Common myeloid progenitor, CD34-positive (primary cell): ENCODE measurements at regions not wholly inside any gene's neighbourhood (a gene's known extent, or its start where the extent isn't known, plus 50 kb on each side); places are given as distances from the start of the nearest gene placed in this dataset.

Experiments
- CTCF ChIA-PET: fragments of 350-600 bp; sonication (Branson Sonifier 250); formaldehyde crosslinking; loops from one replicate; lab custom pipeline; 2021; ENCODE audit warnings: antibody characterized with exemption; lab: Charles Lee
- POLR2A ChIA-PET: fragments of 350-600 bp; sonication (Branson Sonifier 250); formaldehyde crosslinking; loops from one replicate; lab custom pipeline; 2021; ENCODE audit warnings: antibody characterized with exemption; lab: Charles Lee
- DNase-seq, 3 donors: peaks; one replicate each; pipeline versions ENCODE4 v3.0.0 to v3.0.0-alpha.2; 2013
- H3K27ac ChIP-seq, 2 experiments: 1 replicate in 1 of 2; 2 replicates in 1 of 2; pipeline ENCODE4 v1.7.0; 2013; ENCODE audit warnings: inconsistent platforms in 2 of 2, low read length in 2 of 2, mild to moderate bottlenecking in 2 of 2, low read depth in 1 of 2, moderate library complexity in 1 of 2; ENCODE audit not compliant: severe bottlenecking in 2 of 2, insufficient read depth in 1 of 2, poor library complexity in 1 of 2
- H3K27me3 ChIP-seq, 5 experiments: replicated peaks in 2 of 5; 1 replicate in 3 of 5; 2 replicates in 2 of 5; pipeline versions ENCODE4 v1.6.1 to v1.7.0; 2013; ENCODE audit warnings: low read length in 4 of 5, mild to moderate bottlenecking in 2 of 5, moderate library complexity in 2 of 5, inconsistent platforms in 1 of 5; ENCODE audit not compliant: insufficient read depth in 5 of 5, control insufficient read depth in 4 of 5
- H3K36me3 ChIP-seq, 4 experiments: 1 replicate in 2 of 4; 2 replicates in 2 of 4; pipeline versions ENCODE4 v1.6.1 to v1.7.0; 2013; ENCODE audit warnings: low read length in 3 of 4, control low read depth in 1 of 4, mild to moderate bottlenecking in 1 of 4; ENCODE audit not compliant: control insufficient read depth in 4 of 4, insufficient read depth in 4 of 4
- H3K4me1 ChIP-seq, 4 experiments: 1 replicate in 3 of 4; 2 replicates in 1 of 4; pipeline versions ENCODE4 v1.6.1 to v1.7.1; 2013; ENCODE audit warnings: low read length in 3 of 4, mild to moderate bottlenecking in 3 of 4, control low read depth in 1 of 4, inconsistent platforms in 1 of 4, moderate library complexity in 1 of 4; ENCODE audit not compliant: control insufficient read depth in 4 of 4, insufficient read depth in 4 of 4; ENCODE audit errors: control extremely low read depth in 1 of 4
- H3K4me3 ChIP-seq, 7 experiments: 1 replicate in 4 of 7; 2 replicates in 3 of 7; pipeline versions ENCODE4 v1.5.1 to v1.7.0; 2013; ENCODE audit warnings: mild to moderate bottlenecking in 7 of 7, low read length in 6 of 7, moderate library complexity in 6 of 7, inconsistent platforms in 2 of 7, low read depth in 2 of 7, control low read depth in 1 of 7; ENCODE audit not compliant: insufficient read depth in 4 of 7, control insufficient read depth in 1 of 7; ENCODE audit errors: extremely low read depth in 1 of 7
- H3K9me3 ChIP-seq, 5 experiments: 1 replicate in 4 of 5; 2 replicates in 1 of 5; pipeline versions ENCODE4 v1.6.1 to v1.7.1; 2013; ENCODE audit warnings: low read length in 4 of 5, mild to moderate bottlenecking in 2 of 5, inconsistent platforms in 1 of 5, low read depth in 1 of 5, moderate library complexity in 1 of 5; ENCODE audit not compliant: control insufficient read depth in 4 of 5, insufficient read depth in 2 of 5; ENCODE audit errors: control extremely low read depth in 1 of 5
- WGBS: methylation state at CpG from one replicate; pipeline ENCODE4 v1.1.5; 2013; ENCODE audit not compliant: insufficient coverage; 5-methylcytosine and 5-hydroxymethylcytosine counted together

- no peaks in the 10 kb centered on the region for H3K4me1 ChIP-seq
- no peaks in the 10 kb centered on the region for H3K36me3 ChIP-seq
- peaks cover 0 to 1% (median 0%) of the 10 kb centered on the region in 5 experiments for H3K9me3 ChIP-seq
- no peak overlapping the region for H3K27ac ChIP-seq
- DNase-seq, result no peak
- H3K4me3 ChIP-seq, result no peak overlapping the region
- POLR2A ChIA-PET, result no interaction called here
- no peaks in the 10 kb centered on the region for H3K27me3 ChIP-seq
- WGBS, result 100% methylated on average over 1 of the region's 2 CpGs
- CTCF ChIA-PET, result no interaction called here
Measured at GRCh38 chr10:10845185-10845584, 172.5 kb upstream of the CELF2 start.

- POLR2A ChIA-PET, result no interaction called here
- DNase-seq, result no peak
- no peaks in the 10 kb centered on the region for H3K36me3 ChIP-seq
- WGBS, result 96% methylated on average over 8 of the region's 11 CpGs
- H3K4me1 ChIP-seq, result no peaks in the 10 kb centered on the region
- CTCF ChIA-PET, result no interaction called here
- H3K27me3 ChIP-seq, result no peaks in the 10 kb centered on the region
- peaks cover 0 to 1% (median 0%) of the 10 kb centered on the region in 5 experiments for H3K9me3 ChIP-seq
- no peak overlapping the region for H3K4me3 ChIP-seq
- no peak overlapping the region for H3K27ac ChIP-seq
Measured at GRCh38 chr10:10845826-10846503, 171.7 kb upstream of the CELF2 start.

- Histone ChIP-seq H3K4me3 (no peak overlapping the region), H3K4me1 (no peaks in the 10 kb centered on the region), H3K36me3 (no peaks in the 10 kb centered on the region), H3K27ac (no peak overlapping the region), H3K27me3 (no peaks in the 10 kb centered on the region), H3K9me3 (peaks cover 0 to 1% (median 0%) of the 10 kb centered on the region in 5 experiments)
- 100% methylated on average over 2 of the region's 3 CpGs for WGBS
- ChIA-PET POLR2A (no interaction called here), CTCF (interaction anchor here (0.7 kb wide), 1 partner anchor 84 kb away, joined by 3 read pairs; no protein-coding TSS in a partner anchor)
- no peak for DNase-seq
Measured at GRCh38 chr10:10846504-10846900, 171.2 kb upstream of the CELF2 start.

- H3K9me3 ChIP-seq, result peaks cover 0 to 1% (median 0%) of the 10 kb centered on the region in 5 experiments
- H3K36me3 ChIP-seq, result no peaks in the 10 kb centered on the region
- ChIA-PET POLR2A (no interaction called here), CTCF (no interaction called here)
- H3K4me3 ChIP-seq, result no peak overlapping the region
- H3K4me1 ChIP-seq, result no peaks in the 10 kb centered on the region
- 97% methylated on average over 5 of the region's 5 CpGs for WGBS
- no peaks in the 10 kb centered on the region for H3K27me3 ChIP-seq
- no peak for DNase-seq
- H3K27ac ChIP-seq, result no peak overlapping the region
Measured at GRCh38 chr10:10847387-10847786, 170.3 kb upstream of the CELF2 start.

- ChIA-PET CTCF (no interaction called here), POLR2A (interaction anchor here (0.6 kb wide), 1 partner anchor 461 kb away, joined by 3 read pairs; no protein-coding TSS in a partner anchor)
- no peaks in the 10 kb centered on the region for H3K27me3 ChIP-seq
- H3K27ac ChIP-seq, result no peak overlapping the region
- no peak overlapping the region for H3K4me3 ChIP-seq
- no peaks in the 10 kb centered on the region for H3K4me1 ChIP-seq
- peaks cover 0 to 1% (median 0%) of the 10 kb centered on the region in 5 experiments for H3K9me3 ChIP-seq
- 95% methylated on average over 10 of the region's 13 CpGs for WGBS
- DNase-seq, result no peak
- no peaks in the 10 kb centered on the region for H3K36me3 ChIP-seq
Measured at GRCh38 chr10:10848488-10849111, 169.1 kb upstream of the CELF2 start.

- Histone ChIP-seq H3K9me3 (peaks cover 0 to 1% (median 0%) of the 10 kb centered on the region in 5 experiments), H3K36me3 (no peaks in the 10 kb centered on the region), H3K27me3 (no peaks in the 10 kb centered on the region), H3K27ac (no peak overlapping the region), H3K4me1 (no peaks in the 10 kb centered on the region), H3K4me3 (no peak overlapping the region)
- CTCF ChIA-PET, result no interaction called here
- WGBS, result 88% methylated on average over 2 of the region's 4 CpGs
- no peak for DNase-seq
- POLR2A ChIA-PET, result no interaction called here
Measured at GRCh38 chr10:10849306-10849705, 168.4 kb upstream of the CELF2 start.

- DNase-seq, result no peak
- POLR2A ChIA-PET, result no interaction called here
- Histone ChIP-seq H3K27me3 (no peaks in the 10 kb centered on the region), H3K4me1 (no peaks in the 10 kb centered on the region), H3K9me3 (peaks cover 0 to 1% (median 0%) of the 10 kb centered on the region in 5 experiments), H3K36me3 (no peaks in the 10 kb centered on the region), H3K27ac (no peak overlapping the region), H3K4me3 (no peak overlapping the region)
- CTCF ChIA-PET, result no interaction called here
- 100% methylated on average over 1 of the region's 3 CpGs for WGBS
Measured at GRCh38 chr10:10850214-10850613, 167.5 kb upstream of the CELF2 start.
